Cardiac muscle cell (in vitro differentiated cells and primary cell): ENCODE measurements at regions not wholly inside any gene's neighbourhood (a gene's known extent, or its start where the extent isn't known, plus 50 kb on each side); places are given as distances from the start of the nearest gene placed in this dataset.

Experiments used
- DNase-seq, 2 donors: peaks; one replicate each; pipeline versions ENCODE4 v3.0.0 to v3.0.0-alpha.2; 2010 to 2017; ENCODE audit warnings: low read depth in 1 of 2, low spot score in 1 of 2
- H3K27ac ChIP-seq: fragments of 200-600 bp; sonication (generic); 2 replicates; pipeline ENCODE4 v1.5.1; 2016
- H3K27me3 ChIP-seq: fragments of 200-600 bp; sonication (generic); 2 replicates; pipeline ENCODE4 v1.6.0; 2016; ENCODE audit warnings: control low read depth
- H3K36me3 ChIP-seq: fragments of 200-600 bp; sonication (generic); 2 replicates; pipeline ENCODE4 v1.5.1; 2016; ENCODE audit warnings: control low read depth
- H3K4me1 ChIP-seq: fragments of 200-600 bp; sonication (generic); 2 replicates; pipeline ENCODE4 v1.8.1; 2017; ENCODE audit warnings: low read depth, mild to moderate bottlenecking, mixed run types
- H3K4me3 ChIP-seq: fragments of 200-600 bp; sonication (generic); 2 replicates; pipeline ENCODE4 v1.5.1; 2016; ENCODE audit warnings: mild to moderate bottlenecking
- H3K9me3 ChIP-seq: fragments of 200-600 bp; sonication (generic); 2 replicates; pipeline ENCODE4 v1.5.1; 2017; ENCODE audit warnings: low read depth, mild to moderate bottlenecking, control low read depth
- TF ChIP-seq, protein P1 (sequence below): IDR thresholded peaks from 2 replicates; pipeline ENCODE4 v1.5.1; 2012; ENCODE audit warnings: low read depth, mild to moderate bottlenecking, low read length

DNA sequence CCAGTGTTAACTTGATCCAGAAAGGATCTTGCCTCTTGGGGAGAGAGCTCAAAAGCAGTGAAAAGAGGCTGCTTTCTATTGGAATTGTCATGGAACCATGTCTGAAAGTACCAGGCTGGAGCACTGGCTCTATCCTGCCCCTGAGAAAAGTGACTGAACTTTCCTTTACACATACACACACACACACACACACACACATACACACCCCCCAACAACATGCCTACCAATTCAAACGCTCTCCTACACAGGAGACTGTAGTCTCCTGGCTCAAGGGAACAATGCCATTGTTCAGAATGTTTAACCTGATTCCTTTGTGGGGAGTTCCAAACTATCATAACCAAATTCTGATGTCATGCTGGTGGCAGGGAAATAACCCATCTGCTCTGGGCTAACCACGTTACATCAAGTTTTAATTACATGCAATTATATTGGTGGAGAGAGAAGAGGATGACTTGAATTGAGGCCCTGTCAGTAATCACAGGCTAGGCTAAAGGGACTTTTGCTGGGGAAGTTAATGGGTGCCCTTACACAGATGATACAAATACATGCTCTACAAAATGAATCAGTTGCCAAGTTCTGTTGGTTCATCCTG is 52.3 kb upstream of the DUSP10 start:
- no peaks in the 10 kb centered on the region for H3K4me1 ChIP-seq
- no peaks in the 10 kb centered on the region for H3K36me3 ChIP-seq
- TF ChIP-seq, protein P1, sequence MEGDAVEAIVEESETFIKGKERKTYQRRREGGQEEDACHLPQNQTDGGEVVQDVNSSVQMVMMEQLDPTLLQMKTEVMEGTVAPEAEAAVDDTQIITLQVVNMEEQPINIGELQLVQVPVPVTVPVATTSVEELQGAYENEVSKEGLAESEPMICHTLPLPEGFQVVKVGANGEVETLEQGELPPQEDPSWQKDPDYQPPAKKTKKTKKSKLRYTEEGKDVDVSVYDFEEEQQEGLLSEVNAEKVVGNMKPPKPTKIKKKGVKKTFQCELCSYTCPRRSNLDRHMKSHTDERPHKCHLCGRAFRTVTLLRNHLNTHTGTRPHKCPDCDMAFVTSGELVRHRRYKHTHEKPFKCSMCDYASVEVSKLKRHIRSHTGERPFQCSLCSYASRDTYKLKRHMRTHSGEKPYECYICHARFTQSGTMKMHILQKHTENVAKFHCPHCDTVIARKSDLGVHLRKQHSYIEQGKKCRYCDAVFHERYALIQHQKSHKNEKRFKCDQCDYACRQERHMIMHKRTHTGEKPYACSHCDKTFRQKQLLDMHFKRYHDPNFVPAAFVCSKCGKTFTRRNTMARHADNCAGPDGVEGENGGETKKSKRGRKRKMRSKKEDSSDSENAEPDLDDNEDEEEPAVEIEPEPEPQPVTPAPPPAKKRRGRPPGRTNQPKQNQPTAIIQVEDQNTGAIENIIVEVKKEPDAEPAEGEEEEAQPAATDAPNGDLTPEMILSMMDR: no peak
- no peaks in the 10 kb centered on the region for H3K27me3 ChIP-seq
- H3K9me3 ChIP-seq: no peaks in the 10 kb centered on the region
- no peak overlapping the region for H3K4me3 ChIP-seq
- H3K27ac ChIP-seq: no peak overlapping the region
- DNase-seq: no peak

GRCh38 chr1:221793439-221794078 is 51.7 kb upstream of the DUSP10 start:
- TF ChIP-seq, protein P1: no peak
- no peak overlapping the region for H3K4me3 ChIP-seq
- H3K27me3 ChIP-seq: no peaks in the 10 kb centered on the region
- no peaks in the 10 kb centered on the region for H3K36me3 ChIP-seq
- no peak for DNase-seq
- no peak overlapping the region for H3K27ac ChIP-seq
- H3K4me1 ChIP-seq: no peaks in the 10 kb centered on the region
- H3K9me3 ChIP-seq: no peaks in the 10 kb centered on the region

GRCh38 chr1:221791846-221792245 is 50.0 kb upstream of the DUSP10 start:
- DNase-seq: no peak
- Histone ChIP-seq H3K4me1 (no peaks in the 10 kb centered on the region), H3K36me3 (no peaks in the 10 kb centered on the region), H3K9me3 (no peaks in the 10 kb centered on the region), H3K4me3 (no peak overlapping the region), H3K27ac (no peak overlapping the region), H3K27me3 (no peaks in the 10 kb centered on the region)
- TF ChIP-seq, protein P1: no peak
